ENCODE measurements at regions not wholly inside any gene's neighbourhood (a gene's known extent, or its start where the extent isn't known, plus 50 kb on each side); places are given as distances from the start of the nearest gene placed in this dataset.

GRCh38 chr15:62430552-62430951 is 265.5 kb upstream of the C2CD4B start:
- H3K4me3 ChIP-seq (ENCODE audit: low read depth, low read length, poor library complexity, severe bottlenecking), result no peak overlapping the region
- no peaks in the 10 kb centered on the region for H3K27me3 ChIP-seq (replicated peaks; ENCODE audit: insufficient read depth, low read depth, low read length, poor library complexity)
- intact Hi-C loops (cut with micrococcal nuclease; ENCODE audit: unreplicated experiment), result no loop called here
- CTCF ChIA-PET, result no interaction called here
- no peaks in the 10 kb centered on the region for H3K36me3 ChIP-seq (ENCODE audit: insufficient read depth, low read length, poor library complexity, severe bottlenecking)
- TF ChIP-seq CTCF (conservative IDR thresholded peaks at IDR 0.05; ENCODE audit: low read depth, low read length) (no peak), EZH2 (IDR thresholded peaks at IDR 0.05; ENCODE audit: borderline replicate concordance, low read depth, low read length, poor library complexity, severe bottlenecking) (no peak)
- H3K4me1 ChIP-seq (ENCODE audit: insufficient read depth, low read length, poor library complexity, severe bottlenecking), result no peaks in the 10 kb centered on the region
- no peak overlapping the region for H3K27ac ChIP-seq (ENCODE audit: low read depth, low read length, poor library complexity, severe bottlenecking)
- BruUV-seq (replicated peaks), result no TSS peak
- POLR2A ChIA-PET (ENCODE audit: low non-redundant PET), result no interaction called here
- DNase-seq (ENCODE audit: low spot score), result no peak
- H3K9me3 ChIP-seq (ENCODE audit: low read depth, low read length, poor library complexity, severe bottlenecking), result no peaks in the 10 kb centered on the region

GRCh38 chr15:62431008-62431797 is 266.1 kb upstream of the C2CD4B start:
- CTCF ChIA-PET, result interaction anchor here (0.6 kb wide), 1 partner anchor 33 kb away, joined by 3 read pairs; no protein-coding TSS in a partner anchor
- no peak overlapping the region for H3K27ac ChIP-seq (ENCODE audit: low read depth, low read length, poor library complexity, severe bottlenecking)
- no peaks in the 10 kb centered on the region for H3K27me3 ChIP-seq (replicated peaks; ENCODE audit: insufficient read depth, low read depth, low read length, poor library complexity)
- no peaks in the 10 kb centered on the region for H3K4me1 ChIP-seq (ENCODE audit: insufficient read depth, low read length, poor library complexity, severe bottlenecking)
- H3K9me3 ChIP-seq (ENCODE audit: low read depth, low read length, poor library complexity, severe bottlenecking), result no peaks in the 10 kb centered on the region
- no peak for DNase-seq (ENCODE audit: low spot score)
- H3K36me3 ChIP-seq (ENCODE audit: insufficient read depth, low read length, poor library complexity, severe bottlenecking), result no peaks in the 10 kb centered on the region
- no TSS peak for BruUV-seq (replicated peaks)
- POLR2A ChIA-PET (ENCODE audit: low non-redundant PET), result no interaction called here
- TF ChIP-seq EZH2 (IDR thresholded peaks at IDR 0.05; ENCODE audit: borderline replicate concordance, low read depth, low read length, poor library complexity, severe bottlenecking) (no peak), CTCF (conservative IDR thresholded peaks at IDR 0.05; ENCODE audit: low read depth, low read length) (no peak)
- H3K4me3 ChIP-seq (ENCODE audit: low read depth, low read length, poor library complexity, severe bottlenecking), result no peak overlapping the region
- intact Hi-C loops (cut with micrococcal nuclease; ENCODE audit: unreplicated experiment), result no loop called here

GRCh38 chr15:62431817-62432216 is 266.7 kb upstream of the C2CD4B start:
- POLR2A ChIA-PET (ENCODE audit: low non-redundant PET), result no interaction called here
- TF ChIP-seq EZH2 (IDR thresholded peaks at IDR 0.05; ENCODE audit: borderline replicate concordance, low read depth, low read length, poor library complexity, severe bottlenecking) (no peak), CTCF (conservative IDR thresholded peaks at IDR 0.05; ENCODE audit: low read depth, low read length) (no peak)
- no peaks in the 10 kb centered on the region for H3K27me3 ChIP-seq (replicated peaks; ENCODE audit: insufficient read depth, low read depth, low read length, poor library complexity)

More at GRCh38 chr15:62431817-62432216, 266.7 kb upstream of the C2CD4B start:
- Histone ChIP-seq H3K9me3 (ENCODE audit: low read depth, low read length, poor library complexity, severe bottlenecking) (no peaks in the 10 kb centered on the region), H3K36me3 (ENCODE audit: insufficient read depth, low read length, poor library complexity, severe bottlenecking) (no peaks in the 10 kb centered on the region), H3K27ac (ENCODE audit: low read depth, low read length, poor library complexity, severe bottlenecking) (no peak overlapping the region), H3K4me1 (ENCODE audit: insufficient read depth, low read length, poor library complexity, severe bottlenecking) (no peaks in the 10 kb centered on the region), H3K4me3 (ENCODE audit: low read depth, low read length, poor library complexity, severe bottlenecking) (no peak overlapping the region)
- CTCF ChIA-PET, result interaction anchor here (0.6 kb wide), 1 partner anchor 33 kb away, joined by 3 read pairs; no protein-coding TSS in a partner anchor
- BruUV-seq (replicated peaks), result no TSS peak
- intact Hi-C loops (cut with micrococcal nuclease; ENCODE audit: unreplicated experiment), result no loop called here
- no peak for DNase-seq (ENCODE audit: low spot score)

Data from A673 (cell line).